HG03097 (cell line): ENCODE measurements at regions not wholly inside any gene's neighbourhood (a gene's known extent, or its start where the extent isn't known, plus 50 kb on each side); places are given as distances from the start of the nearest gene placed in this dataset.

Experiments
- ATAC-seq: cut with Tn5 transposase; IDR thresholded peaks from one replicate; pipeline ENCODE4 v1.9.1; 2021; ENCODE audit not compliant: unreplicated experiment, low FRiP score

DNA sequence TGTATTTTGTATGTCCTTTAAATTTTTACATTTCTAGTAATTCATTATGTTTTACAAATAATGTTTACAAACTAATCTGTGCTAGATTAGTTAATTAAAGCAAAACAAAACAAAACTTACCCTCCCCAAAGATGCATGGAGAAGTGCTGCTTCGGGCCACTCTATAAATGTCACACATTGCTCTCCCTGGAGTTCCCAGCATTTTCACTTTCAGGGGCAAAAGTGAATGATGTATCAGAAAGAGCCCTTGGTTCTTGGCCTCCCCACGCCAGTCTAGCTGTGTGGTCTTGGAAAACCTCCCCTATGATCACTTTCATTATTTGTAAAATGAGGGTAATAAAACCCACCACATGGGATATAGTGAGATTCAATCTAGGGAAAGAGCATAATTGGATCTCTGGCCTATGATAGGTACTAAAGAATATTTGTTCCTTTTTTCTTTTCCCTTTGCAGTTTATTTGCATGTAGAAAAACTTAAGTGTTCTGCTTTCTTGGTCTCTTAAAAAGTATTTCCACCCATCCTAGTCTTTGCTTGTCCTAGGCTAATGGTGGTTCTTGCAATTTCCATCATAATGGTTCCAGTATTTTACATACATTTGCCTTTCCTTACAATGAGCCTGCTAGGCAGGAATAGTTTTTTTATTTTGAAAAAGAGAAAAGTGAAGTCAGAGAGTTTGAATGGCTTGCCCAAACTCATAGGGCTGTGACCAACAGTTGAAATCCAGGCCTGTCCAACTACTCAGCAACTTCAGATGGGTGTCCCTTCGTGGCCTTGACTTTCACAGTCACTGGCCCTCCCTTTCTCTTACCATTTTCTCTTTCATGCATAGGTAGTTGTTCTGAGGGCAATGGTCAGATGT, 184.5 kb upstream of the KLF4 start:
- ATAC-seq: no peak

DNA sequence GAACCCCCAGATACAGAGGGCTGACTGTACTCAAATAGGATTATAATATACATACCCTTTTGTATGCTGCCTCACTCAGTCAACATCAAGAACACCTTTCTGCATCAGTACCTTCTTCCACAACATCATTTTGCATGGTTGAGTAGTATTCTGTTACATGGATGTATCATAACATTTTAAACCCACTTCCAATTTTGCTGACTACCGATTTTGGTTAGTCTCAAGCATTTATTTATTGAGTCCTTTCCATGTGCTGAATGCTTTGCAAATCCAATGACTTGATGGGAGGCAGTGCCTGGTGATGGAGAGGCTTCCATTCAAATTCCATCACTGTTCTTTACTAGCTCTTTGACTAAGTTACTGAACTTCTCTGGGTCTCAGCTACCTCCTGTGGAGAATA, 182.0 kb upstream of the KLF4 start:
- ATAC-seq: no peak

DNA sequence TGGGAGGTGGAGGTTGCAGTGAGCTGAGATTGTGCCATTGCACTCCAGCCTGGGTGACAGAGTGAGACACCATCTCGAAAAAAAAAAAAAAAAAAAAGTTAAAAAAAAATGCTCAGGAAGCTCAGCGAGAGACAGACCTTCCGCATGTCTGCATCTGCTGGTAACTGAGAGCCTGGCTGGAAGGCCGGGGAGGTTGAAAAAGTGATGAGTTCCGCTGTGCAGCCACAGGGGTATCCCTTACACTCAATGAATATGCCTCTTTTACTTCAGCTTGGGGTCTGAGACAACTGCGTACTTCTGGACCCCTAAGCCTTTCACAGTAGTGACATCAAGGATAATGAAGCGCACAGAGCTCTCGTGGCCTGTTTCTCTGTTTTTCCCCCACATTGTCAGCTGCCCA, 179.9 kb upstream of the KLF4 start:
- ATAC-seq: no peak

DNA sequence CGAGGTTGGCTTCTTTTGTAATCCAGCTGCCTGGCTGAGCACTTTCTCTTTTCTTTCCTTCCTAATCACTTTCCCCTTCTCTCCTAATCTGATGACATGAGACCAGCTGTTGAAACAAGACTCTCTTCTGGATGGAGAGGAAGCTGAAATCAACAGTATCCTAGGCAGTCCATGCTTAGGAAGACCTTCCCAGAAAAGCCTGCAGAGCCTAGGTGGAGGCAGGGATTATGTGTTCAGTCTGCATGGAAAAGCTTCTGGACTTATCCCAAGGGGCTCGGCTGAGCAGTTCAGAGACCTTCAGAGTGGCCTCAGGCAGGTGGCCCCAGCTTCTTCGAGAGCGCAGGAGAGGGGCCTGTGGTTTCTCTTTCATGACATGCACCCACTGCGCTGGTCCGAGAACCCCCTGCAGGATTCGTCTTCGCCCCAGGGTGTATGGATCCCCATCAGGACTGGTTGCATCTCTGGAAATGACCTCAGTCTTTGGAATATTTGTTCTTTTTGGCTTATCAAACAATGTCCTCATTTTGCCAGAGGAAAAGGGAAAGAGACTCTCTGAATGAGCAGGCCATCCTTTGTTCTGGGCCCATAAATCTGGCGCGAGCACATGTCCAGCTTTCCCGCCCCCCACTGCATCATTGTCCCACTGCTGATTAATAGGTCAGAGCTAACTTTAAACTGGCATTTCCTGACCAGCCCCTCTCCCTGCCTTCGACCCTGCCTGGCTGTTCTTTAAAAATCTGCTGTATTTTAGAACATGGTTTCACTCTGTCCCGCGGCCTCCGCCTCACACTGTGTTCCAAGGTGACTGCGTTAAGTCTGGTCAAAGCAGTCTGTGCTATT, 177.9 kb upstream of the KLF4 start:
- no peak for ATAC-seq

DNA sequence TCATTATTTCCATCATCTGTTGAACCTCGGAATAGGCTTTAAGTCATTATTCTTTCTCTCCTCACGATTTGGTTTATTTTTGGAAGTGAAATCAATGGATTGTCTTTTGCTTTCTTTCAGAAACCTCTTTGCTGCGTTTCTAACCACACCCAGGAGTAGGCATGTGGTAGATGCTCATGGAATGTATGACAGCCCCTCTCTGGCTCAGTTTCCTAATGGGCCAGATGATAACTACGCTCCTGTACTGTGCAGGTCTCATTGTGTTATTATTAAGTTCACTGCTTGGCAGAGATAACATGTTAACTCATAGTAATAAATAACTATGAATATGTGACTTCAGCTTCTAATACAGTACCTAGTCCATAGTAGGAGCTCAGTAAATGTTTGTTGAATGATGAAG, 175.5 kb upstream of the KLF4 start:
- ATAC-seq: no peak

DNA sequence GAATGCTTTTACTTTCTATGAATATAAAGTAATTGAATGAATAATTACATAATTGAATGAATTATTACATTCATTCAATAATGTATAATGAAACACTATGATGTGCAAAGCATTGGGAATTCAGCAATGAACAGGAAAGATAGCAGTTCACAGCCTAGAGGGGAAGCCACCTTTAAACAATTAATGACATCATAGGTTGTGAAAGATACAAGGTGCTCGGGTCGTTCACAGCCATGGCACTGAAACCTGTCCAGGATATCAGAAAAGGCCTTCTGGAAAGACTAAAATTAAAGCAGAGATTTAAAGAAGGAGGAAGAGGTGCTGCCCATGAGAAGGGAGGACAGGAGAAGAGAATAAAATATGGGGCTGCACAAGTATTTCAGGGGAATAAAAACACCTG, 171.4 kb upstream of the KLF4 start:
- no peak for ATAC-seq

DNA sequence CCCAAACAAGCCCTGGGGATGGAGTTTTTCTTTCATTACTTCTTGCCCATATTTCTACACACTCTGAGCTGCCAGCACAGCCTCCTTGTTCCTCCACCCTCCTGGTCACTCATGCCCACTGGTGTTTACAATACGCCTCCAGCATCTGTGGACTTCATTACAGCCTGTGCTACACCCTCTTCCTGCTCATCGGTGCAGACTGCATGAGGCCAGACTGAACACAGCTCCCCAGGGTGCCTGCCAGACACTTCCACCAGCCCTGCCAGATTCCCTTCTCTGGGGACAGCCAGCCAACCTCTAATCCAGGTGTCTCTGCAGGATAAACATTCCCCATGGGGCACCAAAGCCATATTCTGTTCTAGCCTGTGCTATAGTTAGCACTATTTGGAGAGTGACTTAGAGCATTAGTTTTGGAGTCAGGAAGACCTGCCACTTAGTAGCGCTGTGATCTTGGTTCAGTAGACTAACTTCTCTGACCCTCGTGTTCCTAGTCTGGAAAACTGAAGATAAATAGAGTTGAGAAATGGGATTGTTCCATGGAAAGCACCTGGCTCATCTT, 163.8 kb upstream of the KLF4 start:
- no peak for ATAC-seq

DNA sequence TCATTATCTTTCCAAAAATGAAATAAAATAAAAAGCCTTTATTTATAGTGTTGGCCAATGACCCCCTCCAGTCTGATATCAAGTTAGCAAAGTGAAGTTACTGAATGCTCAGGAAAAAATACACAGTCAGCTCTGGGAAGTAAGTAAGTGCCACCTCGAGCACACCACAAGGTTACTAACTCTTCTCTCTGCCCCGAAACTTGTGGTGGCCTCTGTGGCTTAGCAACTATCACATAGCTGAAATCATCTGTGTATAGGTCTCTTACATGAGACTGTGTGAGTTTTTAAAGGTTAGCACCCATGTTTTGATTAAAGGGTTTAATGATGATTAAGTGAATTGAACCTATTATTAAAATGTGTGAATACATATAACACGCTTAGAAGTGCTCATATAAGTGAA, 161.4 kb upstream of the KLF4 start:
- ATAC-seq: no peak

DNA sequence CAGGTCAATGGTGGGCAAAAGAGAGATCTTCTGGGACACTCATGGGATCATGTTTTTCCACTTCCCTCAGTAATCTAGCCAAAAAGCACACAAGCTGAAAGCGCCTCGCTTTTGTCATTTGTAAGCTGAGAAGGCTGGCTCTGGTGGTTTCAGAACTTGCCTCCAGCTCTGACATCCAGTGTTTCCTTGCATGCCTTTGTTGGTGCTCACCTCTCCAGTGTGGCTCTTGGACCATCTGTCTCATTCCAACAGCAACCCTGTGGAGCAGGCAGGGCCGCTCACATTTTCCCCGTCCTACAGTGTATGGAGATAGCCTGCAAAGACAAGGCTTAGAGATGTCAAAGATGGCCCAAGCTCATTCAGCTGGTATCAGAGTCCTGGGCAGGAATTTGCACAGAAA, 160.8 kb upstream of the KLF4 start:
- ATAC-seq: no peak

DNA sequence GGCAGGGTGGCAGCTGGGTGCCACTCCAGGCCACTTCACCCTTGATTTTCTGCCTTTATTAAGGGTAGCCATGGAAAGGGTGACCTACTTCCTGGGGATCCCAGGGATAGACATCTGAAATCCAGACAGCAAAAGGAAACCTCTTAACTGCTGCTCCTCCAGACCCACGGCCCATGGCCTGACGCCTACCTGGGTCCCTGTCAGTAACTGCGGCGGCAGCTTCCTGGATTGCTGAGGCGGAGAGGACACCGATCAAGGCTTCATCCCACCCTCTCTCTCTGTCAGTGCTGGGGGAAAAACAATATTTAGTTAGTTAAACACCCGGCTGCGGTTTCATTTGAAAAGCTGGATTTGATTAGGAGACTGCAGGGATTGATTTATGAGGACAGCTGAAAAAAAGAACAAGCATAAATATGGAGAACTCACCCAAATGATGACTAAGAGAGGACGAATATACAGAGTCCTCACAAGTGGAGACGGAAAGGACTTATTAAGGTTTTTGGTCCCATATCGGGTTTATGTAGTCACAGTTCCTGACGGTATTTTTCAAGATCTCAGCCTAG, 158.7 kb upstream of the KLF4 start:
- ATAC-seq: no peak

DNA sequence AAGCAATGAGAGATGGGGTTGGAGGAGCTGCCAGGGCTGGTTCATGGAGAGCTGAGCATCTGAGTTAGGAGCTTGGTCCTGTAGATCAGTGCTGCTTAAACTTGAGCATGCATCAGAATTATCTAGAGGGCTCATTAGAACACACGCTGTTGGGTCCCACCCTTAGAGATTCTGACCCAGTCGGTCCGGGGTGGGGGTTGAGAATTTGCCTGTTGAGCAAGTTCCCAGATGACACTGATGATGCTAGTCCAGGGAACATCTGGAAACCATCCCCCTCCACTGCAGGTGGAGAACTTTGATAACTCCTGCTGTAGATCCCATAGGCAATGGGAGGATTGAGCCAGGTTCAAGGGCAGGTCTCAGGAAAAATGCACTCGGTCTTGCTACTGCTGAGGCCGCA, 158.0 kb upstream of the KLF4 start:
- no peak for ATAC-seq

DNA sequence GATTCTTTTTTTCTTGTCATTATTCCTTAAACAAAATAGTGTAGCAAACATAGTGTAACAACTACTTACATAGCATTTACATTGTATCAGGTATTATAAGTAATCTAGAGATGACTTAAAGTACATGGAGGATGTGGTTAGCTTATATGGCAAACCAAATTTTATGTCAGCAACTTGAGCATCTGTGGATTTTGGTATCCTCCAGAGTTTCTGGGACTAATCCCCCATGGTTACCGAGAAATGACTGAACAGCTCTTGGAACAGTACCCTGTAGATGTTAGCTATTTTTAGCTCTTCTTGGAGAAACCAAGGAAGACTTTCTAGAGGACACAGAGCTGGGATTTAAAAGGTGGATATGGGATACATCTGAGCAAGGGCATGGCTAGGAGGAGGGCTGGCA, 157.6 kb upstream of the KLF4 start:
- no peak for ATAC-seq

DNA sequence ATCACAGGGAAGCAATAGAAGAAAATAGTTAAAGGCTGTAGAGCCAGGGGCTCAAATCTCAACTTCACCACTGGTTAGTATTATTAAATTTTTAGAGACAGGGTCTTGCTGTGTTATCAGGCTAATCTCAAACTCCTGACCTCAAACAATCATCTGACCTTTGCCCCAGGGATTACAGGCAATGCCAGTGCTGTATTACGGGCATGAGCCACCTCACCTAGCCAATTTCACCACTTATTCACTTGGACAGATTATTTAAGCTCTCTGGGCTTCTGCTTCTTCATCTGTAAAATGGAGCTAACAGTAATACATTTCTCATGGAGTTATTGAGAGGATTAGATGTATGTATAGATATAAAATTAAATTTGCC, 155.9 kb upstream of the KLF4 start:
- no peak for ATAC-seq

DNA sequence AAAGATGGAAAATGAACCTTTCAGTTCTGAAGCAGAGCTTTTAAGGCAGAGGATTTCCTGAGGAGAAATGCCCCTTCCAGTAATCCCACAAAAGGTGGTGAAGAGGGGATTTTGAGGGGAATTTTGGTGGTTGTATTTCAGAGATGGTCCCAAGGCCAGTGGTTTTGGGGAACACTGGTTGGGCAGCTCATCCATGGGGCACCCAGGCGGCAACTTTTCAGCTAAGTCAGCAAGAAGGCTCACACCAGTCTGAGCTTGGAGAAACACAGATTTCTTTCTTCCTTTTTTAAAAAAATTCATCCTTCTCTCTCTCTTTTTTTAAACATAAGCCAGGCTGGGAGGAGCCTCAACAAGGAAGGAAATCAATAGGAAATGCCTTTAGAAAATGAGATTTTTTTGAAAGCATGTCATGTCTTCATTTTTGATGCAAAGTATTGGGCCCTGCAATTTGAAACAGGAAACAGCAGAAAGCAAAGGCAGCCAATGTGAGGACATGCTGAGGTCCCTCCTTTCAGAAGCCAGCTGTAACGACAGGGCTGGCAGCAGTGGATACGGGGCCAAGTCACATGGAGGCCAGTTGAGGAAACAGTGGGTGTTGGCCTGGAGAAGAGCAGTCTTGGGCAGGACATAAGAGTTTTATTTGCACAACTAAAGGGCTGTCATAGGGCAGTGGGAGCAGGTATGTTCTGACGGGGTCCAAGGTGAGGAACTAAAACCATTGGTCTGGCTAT, 155.3 kb upstream of the KLF4 start:
- no peak for ATAC-seq

DNA sequence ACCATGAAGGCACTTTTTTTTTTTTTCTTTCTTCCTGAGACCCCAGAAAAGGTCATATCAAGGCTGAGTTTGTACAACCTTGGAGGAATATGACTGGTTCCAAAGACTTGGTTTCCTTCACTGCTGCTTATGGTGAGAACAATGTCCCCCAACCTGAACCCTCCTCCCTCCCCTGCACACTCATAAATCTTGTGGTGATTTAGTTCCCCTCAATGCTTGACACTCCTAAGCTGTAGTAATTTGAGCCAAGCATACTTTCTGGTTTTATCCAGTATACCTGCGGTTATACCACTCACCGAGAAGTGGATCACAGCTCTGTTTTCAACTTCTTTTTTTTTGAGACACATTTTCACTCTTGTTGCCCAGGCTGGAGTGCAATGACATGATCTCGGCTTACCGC, 149.9 kb upstream of the KLF4 start:
- no peak for ATAC-seq

DNA sequence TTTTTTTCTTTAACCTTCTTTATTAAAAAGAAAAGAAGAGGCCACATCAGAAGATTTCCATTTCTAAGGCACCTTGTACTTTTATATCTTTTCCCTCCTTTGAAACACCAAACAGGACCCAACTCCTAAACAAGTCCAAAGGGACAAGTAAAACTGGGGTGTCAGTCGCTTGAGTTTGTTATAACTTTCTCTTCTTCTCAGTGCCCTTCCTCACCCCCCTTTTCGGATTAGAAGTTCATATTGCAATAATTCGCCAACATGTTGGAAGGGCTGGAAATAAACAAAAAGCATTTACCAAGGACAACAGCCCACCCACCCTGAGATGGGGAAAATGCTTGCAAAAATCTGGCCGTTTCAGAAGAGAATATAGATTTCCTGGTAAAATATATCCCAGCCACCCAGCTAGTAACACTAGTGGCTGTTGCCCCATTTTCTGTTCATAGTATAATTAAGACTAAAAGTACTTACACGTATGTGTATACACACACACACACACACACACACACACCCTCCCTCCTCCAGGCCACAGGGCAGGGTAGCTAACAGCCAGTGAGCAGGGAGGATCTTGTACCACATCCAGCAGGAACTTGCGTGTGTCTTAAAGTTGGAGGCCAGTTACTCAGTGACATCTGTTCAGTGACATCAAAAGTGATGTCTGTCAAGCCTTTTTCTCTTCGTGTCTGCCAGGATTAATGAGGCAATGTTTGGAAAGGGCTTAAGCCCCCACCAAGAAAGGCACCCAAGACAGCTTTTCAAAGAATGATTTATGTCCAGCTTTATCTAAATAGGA, 149.1 kb upstream of the KLF4 start:
- ATAC-seq: no peak

DNA sequence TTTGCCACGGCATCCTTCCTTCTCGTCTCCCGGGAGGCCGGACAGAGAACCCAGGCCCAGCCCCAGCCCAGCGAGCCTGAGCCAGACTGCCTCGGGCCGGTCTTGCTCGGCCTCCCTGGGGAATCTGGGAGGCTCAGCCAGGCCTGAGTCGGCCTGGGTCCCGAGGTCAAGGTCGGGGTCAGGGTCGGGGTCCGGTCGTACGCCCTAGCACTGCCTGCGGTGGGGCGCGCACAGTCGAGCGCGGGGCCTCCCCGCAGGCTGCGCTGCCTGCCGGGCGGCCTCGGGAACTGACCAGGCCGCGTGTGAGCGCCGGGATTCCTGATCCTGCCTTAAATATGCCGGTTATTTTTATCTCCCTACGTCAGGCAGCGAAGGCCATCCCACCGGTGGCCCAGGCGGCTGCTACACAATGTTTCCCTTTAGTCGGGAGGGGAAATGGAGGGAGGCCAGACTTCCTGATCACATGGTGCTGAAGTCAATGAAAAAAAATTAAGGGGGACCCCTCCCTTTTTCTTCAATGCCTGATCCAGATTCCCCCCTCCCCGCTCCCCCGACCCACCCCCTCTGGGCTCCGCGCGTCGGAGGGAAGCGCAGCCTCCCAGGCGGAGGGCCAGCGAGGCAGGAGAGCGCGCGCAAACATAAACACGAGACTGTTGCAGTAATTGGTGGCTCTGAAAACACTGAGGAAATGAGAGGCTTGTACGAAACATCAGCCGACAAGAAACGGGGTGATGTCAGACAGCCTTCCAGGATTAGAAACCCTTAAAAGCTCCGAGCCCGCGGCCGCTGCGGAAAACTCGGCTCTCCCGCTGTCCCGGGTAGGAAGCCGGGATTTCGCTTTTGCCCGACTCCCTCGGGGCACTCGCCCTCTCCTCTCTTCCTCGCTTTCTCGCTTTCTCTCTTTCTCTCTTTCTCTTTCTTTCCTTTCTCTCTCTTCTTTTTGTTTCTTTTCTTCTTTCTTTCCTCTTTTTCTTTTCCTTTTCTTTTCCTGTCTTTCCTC, 148.2 kb upstream of the KLF4 start:
- no peak for ATAC-seq

DNA sequence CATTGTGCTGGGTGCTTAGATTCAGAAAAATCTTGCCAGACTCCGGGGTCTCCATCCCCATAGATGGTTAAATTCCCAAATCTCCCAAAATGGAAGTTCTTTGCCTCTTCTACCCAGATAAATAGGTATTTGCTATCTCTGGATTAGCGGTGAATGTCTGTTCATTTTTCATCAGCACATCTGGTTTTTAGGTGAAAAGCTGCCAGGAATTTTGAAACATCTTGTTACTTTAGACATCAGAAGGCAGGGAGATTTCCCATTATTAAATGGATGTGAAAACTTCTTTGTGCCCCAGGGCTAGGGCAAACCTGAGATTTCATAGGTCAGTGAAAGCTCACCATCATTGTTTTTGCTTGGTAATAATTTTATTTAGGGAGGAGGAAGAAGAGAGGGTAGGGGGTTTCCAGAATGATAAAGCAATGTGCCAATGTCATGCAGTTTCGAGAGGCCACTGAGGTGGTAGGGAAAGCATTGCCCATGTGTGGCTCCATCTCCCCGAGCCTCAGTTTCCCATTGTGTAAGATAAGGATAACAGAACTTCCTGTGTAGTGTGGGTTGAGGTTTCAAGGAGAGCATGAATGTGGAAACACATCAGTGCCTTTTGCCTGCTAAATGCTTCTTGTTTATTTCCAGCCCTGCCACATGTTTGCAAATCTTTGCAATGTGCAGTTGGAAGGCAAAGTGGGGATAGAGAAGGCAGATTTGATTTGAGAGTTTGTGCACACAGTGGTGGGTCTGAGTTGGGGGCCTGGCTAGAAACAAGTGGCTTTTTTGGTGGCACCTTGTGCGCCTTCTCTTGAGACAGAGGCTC, 147.2 kb upstream of the KLF4 start:
- no peak for ATAC-seq
